ENCODE measurements at regions not wholly inside any gene's neighbourhood (a gene's known extent, or its start where the extent isn't known, plus 50 kb on each side); places are given as distances from the start of the nearest gene placed in this dataset.

GRCh38 chr1:25012966-25013962 is 83.2 kb upstream of the RUNX3 start:
- Histone ChIP-seq H3K27me3 (peaks cover 0 to 14% (median 0%) of the 10 kb centered on the region in 9 donors), H3K4me3 (no peak overlapping the region), H3K4me1 (peaks cover 0 to under 1% (median 0%) of the 10 kb centered on the region in 12 donors), H3K36me3 (no peaks in the 10 kb centered on the region), H3K9me3 (no peaks in the 10 kb centered on the region), H3K27ac (no peak overlapping the region)
- no peak for TF ChIP-seq CTCF (IDR thresholded peaks at IDR 0.05)
- WGBS, 4 donors, result 80 to 84% (median 83%) methylated on average over 17 of the region's 17 CpGs
- intact Hi-C loops (cut with DNase I), result no loop called here
- ATAC-seq (no peak), DNase-seq (no peak)

DNA sequence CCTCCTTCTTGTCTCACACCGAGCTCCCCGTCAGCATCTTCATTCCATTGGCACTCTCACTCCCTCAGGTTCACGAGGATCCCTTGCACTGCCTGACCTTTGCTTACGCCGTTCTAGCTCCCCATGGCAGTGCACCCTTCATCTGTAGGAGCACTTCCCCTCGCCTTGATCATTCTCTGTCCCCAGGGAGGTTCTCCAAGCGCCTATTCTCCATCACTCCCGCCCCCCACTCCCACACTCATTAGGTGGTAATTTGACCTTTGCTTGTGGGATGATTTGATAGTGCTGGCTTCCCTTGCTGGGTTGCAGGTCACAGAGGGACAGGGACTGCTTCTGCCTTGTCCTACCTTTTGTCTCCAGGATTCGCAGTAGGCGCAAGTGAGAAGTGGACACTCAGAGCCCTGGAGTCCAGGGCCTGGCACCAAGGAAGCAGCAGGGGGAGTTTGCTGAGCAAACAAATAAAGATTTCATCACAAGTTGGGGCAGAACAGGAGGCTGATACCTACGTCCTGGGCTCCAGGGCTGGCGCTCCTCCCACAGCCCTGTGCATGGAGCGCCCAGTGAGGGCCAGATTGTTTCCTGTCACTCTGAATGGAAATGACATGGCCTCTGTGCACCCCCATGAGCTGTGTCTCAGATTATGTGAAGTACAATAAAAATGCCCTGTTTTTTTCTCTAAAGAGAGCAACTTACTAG is 82.0 kb upstream of the RUNX3 start:
- no peak for DNase-seq
- TF ChIP-seq POLR2A (IDR thresholded peaks at IDR 0.05), result no peak
- no peak for TF ChIP-seq CTCF (IDR thresholded peaks at IDR 0.05)
- Histone ChIP-seq H3K4me1 (peaks cover 0 to 12% (median 0%) of the 10 kb centered on the region in 12 donors), H3K27me3 (peaks cover 0 to 25% (median under 1%) of the 10 kb centered on the region in 9 donors), H3K36me3 (no peaks in the 10 kb centered on the region), H3K27ac (no peak overlapping the region), H3K9me3 (no peaks in the 10 kb centered on the region), H3K4me3 (no peak overlapping the region)
- intact Hi-C loops (cut with DNase I), result no loop called here
- no peak for ATAC-seq
- WGBS, 4 donors, result 61 to 66% (median 65%) methylated on average over 13 of the region's 13 CpGs

DNA sequence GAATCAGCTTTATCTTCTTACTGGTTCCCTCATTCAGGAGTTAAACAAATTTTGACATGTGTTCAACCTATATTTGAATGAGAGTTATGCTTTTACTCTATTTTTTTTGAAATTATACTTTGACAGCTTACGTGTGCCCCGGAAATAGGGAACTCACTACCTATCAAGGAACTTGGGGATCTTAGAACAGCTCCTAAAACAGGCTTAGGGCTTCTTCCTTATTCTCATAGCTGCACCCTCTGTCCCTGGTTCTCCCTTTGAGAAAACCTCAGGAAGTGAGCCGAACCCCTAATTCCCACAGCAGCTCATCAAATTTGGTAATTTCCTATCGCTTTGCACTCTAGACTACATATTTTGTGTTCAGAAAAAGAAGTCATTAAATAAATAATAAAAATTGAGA is 81.2 kb upstream of the RUNX3 start:
- TF ChIP-seq POLR2A (IDR thresholded peaks at IDR 0.05), result no peak
- TF ChIP-seq CTCF (IDR thresholded peaks at IDR 0.05), result no peak
- Histone ChIP-seq H3K27ac (no peak overlapping the region), H3K36me3 (no peaks in the 10 kb centered on the region), H3K4me3 (no peak overlapping the region), H3K9me3 (no peaks in the 10 kb centered on the region), H3K27me3 (peaks cover 0 to 33% (median 4%) of the 10 kb centered on the region in 9 donors), H3K4me1 (peaks cover 0 to 16% (median 0%) of the 10 kb centered on the region in 12 donors)
- intact Hi-C loops (cut with DNase I), result no loop called here
- no peak for DNase-seq
- WGBS, 4 donors, result 61 to 88% (median 77%) methylated on average over 4 of the region's 4 CpGs
- ATAC-seq, result no peak

DNA sequence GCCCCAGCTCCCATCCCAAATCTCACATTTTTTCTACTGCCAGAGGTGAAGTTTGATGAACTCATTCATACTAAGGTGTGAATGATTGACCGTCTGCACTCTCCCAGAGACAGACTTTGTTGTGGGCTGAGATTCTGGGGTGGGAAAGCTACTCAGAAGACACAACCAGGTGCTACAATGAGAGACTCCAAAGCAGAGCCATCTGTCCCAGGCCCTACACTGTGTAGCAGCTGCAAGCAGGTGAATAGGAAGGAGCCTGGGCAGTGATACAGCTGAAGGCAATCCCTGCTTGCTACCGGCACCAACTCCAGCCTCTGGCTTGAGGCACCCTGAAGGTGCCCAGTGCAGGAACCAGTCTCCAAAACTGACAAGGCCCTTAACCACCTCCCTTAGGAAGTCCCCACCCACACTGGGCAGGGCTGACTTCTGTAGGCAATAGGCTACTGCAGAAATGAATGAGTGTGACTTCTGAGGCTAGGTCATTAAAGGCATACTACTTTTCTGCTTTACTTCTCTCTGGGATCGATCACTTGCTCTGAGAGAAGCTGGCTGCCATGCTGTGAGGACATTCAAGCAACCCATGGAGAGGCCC is 79.7 kb upstream of the RUNX3 start:
- intact Hi-C loops (cut with DNase I), result no loop called here
- TF ChIP-seq CTCF (IDR thresholded peaks at IDR 0.05) (no peak), POLR2A (IDR thresholded peaks at IDR 0.05) (no peak)
- WGBS, 4 donors, result 89 to 100% (median 91%) methylated on average over 2 to 3 of the region's 3 CpGs
- DNase-seq (no peak), ATAC-seq (no peak)
- Histone ChIP-seq H3K27ac (no peak overlapping the region), H3K4me1 (peaks cover 0 to 16% (median 0%) of the 10 kb centered on the region in 12 donors), H3K9me3 (no peaks in the 10 kb centered on the region), H3K36me3 (no peaks in the 10 kb centered on the region), H3K27me3 (peaks cover 0 to 36% (median 6%) of the 10 kb centered on the region in 9 donors), H3K4me3 (no peak overlapping the region)
